Fibroblast of lung (primary cell): ENCODE measurements at regions not wholly inside any gene's neighbourhood (a gene's known extent, or its start where the extent isn't known, plus 50 kb on each side); places are given as distances from the start of the nearest gene placed in this dataset.
A peak's percentile ranks its signal among the peaks of the same experiment; 100 is the strongest.

Experiments
- DNase-seq, 2 donors: peaks; one replicate each; pipeline versions ENCODE4 v3.0.0 to v3.0.0-alpha.2; 2010; ENCODE audit warnings: low read depth in 2 of 2
- H2AFZ ChIP-seq: 2 replicates; pipeline ENCODE4 v1.5.1; 2012; ENCODE audit warnings: low read length, control low read depth, inconsistent platforms
- H3K27ac ChIP-seq: 2 replicates; pipeline ENCODE4 v1.5.1; 2011; ENCODE audit warnings: low read length, control low read depth; ENCODE audit not compliant: insufficient read depth
- H3K27me3 ChIP-seq: 2 replicates; pipeline ENCODE4 v1.5.1; 2011; ENCODE audit warnings: mild to moderate bottlenecking, low read length; ENCODE audit not compliant: control insufficient read depth, insufficient read depth
- H3K36me3 ChIP-seq: 2 replicates; pipeline ENCODE4 v1.5.1; 2011; ENCODE audit warnings: low read length; ENCODE audit not compliant: control insufficient read depth, insufficient read depth
- H3K4me1 ChIP-seq: 2 replicates; pipeline ENCODE4 v1.5.1; 2011; ENCODE audit warnings: low read length; ENCODE audit not compliant: control insufficient read depth, insufficient read depth; ENCODE audit errors: extremely low read depth
- H3K4me2 ChIP-seq: 2 replicates; pipeline ENCODE4 v1.5.1; 2011; ENCODE audit warnings: low read length, control low read depth; ENCODE audit not compliant: insufficient read depth; ENCODE audit errors: extremely low read depth
- H3K4me3 ChIP-seq, 4 experiments: fragments of 200-600 bp in 1 of 4; sonication (generic) in 1 of 4; replicated peaks in 1 of 4; 2 replicates each; pipeline ENCODE4 v1.5.1; 2011 to 2016; ENCODE audit warnings: low read length in 4 of 4, low read depth in 3 of 4, mild to moderate bottlenecking in 3 of 4, control low read depth in 2 of 4, inconsistent platforms in 1 of 4, mixed read lengths in 1 of 4; ENCODE audit not compliant: insufficient read depth in 1 of 4; ENCODE audit errors: control extremely low read depth in 1 of 4
- H3K79me2 ChIP-seq: 2 replicates; pipeline ENCODE4 v1.5.1; 2012; ENCODE audit warnings: mild to moderate bottlenecking, low read length, inconsistent platforms; ENCODE audit not compliant: control insufficient read depth, insufficient read depth
- H3K9ac ChIP-seq: 2 replicates; pipeline ENCODE4 v1.5.1; 2011; ENCODE audit warnings: mild to moderate bottlenecking, low read length, control low read depth; ENCODE audit not compliant: insufficient read depth
- H3K9me3 ChIP-seq: 2 replicates; pipeline ENCODE4 v1.5.1; 2012; ENCODE audit warnings: low read depth, low read length; ENCODE audit not compliant: control insufficient read depth, insufficient read depth
- H4K20me1 ChIP-seq: 2 replicates; pipeline ENCODE4 v1.5.1; 2011; ENCODE audit warnings: low read length; ENCODE audit not compliant: control insufficient read depth, insufficient read depth; ENCODE audit errors: extremely low read depth
- EZH2 ChIP-seq: IDR thresholded peaks from 2 replicates; pipeline ENCODE4 v1.5.1; 2012; ENCODE audit warnings: low read length, control low read depth, mild to moderate bottlenecking; ENCODE audit errors: missing control alignments
- TF ChIP-seq, protein P1 (sequence below), 2 donors: IDR thresholded peaks in 1 of 2; conservative IDR thresholded peaks in 1 of 2; 1 replicate in 1 of 2; 2 replicates in 1 of 2; pipeline ENCODE4 v1.5.1; 2011 to 2012; ENCODE audit warnings: low read length in 2 of 2, control low read depth in 1 of 2, inconsistent platforms in 1 of 2, low read depth in 1 of 2, mild to moderate bottlenecking in 1 of 2

DNA sequence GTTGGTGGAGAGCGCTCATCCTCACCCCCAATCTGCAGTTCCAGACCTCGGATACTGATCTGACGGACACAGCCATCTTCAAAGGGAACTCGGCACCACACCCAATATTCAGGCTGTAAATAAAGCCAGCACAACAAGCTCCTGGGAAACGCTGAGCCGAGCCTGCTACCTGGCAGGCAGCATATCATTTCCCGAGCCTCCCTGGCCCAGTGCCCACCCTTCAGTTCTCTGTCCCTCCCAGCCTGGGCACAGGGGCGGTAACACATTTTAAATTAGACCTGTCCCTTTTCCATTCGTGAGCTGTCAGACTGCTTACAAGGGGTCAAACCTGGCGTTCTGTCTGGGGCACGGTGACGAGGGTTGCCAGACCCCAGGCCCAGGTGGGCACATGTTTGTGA is 250.5 kb downstream of the ARHGAP12 start:
- Histone ChIP-seq H3K4me2 (no peak overlapping the region), H2AFZ (no peak overlapping the region), H4K20me1 (no peaks in the 10 kb centered on the region), H3K79me2 (no peaks in the 10 kb centered on the region), H3K27ac (no peak overlapping the region), H3K9me3 (no peaks in the 10 kb centered on the region), H3K4me1 (no peaks in the 10 kb centered on the region), H3K4me3 (no peak overlapping the region), H3K9ac (no peak overlapping the region), H3K36me3 (no peaks in the 10 kb centered on the region), H3K27me3 (no peaks in the 10 kb centered on the region)
- no peak for DNase-seq
- TF ChIP-seq, protein P1, sequence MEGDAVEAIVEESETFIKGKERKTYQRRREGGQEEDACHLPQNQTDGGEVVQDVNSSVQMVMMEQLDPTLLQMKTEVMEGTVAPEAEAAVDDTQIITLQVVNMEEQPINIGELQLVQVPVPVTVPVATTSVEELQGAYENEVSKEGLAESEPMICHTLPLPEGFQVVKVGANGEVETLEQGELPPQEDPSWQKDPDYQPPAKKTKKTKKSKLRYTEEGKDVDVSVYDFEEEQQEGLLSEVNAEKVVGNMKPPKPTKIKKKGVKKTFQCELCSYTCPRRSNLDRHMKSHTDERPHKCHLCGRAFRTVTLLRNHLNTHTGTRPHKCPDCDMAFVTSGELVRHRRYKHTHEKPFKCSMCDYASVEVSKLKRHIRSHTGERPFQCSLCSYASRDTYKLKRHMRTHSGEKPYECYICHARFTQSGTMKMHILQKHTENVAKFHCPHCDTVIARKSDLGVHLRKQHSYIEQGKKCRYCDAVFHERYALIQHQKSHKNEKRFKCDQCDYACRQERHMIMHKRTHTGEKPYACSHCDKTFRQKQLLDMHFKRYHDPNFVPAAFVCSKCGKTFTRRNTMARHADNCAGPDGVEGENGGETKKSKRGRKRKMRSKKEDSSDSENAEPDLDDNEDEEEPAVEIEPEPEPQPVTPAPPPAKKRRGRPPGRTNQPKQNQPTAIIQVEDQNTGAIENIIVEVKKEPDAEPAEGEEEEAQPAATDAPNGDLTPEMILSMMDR (conservative IDR thresholded peaks at IDR 0.05 in 1 of 2, IDR thresholded peaks at IDR 0.05 in 1 of 2; ENCODE audit: low read depth in 1 of 2, low read length in 2 of 2), result no peak
- TF ChIP-seq EZH2, result no peak

DNA sequence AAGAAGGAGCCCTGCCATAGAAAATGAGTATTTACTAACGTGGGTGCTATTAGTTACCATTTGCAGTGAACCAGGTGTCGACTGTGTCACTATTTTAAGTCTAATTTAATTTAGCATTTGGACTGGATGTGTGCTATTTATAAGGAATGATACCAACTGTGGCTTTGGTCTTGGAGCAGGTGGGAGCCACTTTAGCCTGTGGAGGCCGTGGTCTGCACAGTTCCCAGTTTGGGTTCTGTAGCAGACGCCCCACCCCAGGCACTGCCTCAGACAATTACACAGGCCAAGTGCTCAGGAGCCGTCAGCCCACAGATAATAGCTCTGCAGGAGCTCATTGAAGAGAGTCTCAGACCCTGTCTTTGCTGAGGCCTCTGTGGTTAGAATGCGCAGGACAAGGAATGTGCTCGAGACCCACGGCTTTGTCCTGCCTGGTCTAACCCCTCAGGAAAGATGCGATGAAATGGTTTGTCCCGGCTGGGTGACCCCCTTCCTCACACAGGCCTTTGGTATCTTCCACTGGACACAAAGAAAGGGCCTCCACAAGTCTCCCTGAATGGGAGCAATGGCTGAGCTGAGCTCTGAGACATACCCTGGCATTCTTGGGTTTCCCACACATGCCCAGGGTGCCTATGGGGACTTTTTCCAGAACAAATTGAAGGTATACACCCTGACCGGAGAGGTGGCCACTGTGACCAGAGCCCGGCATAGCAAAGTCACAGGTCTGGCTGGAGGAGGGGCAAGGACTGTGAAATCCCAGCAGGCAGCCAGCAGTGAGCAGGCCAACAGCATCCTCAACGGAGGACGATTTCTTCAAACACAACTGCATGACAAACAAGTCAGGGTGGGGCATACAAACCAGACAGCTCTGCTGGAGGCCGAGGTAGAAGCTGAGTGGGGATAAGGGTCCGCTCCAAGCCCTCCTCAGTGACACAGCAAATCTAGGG is 251.2 kb downstream of the ARHGAP12 start:
- H3K4me2 ChIP-seq, result no peak overlapping the region
- DNase-seq, result peak in 1 of 2 donors; percentile 20
- no peak for TF ChIP-seq EZH2
- TF ChIP-seq, protein P1 (conservative IDR thresholded peaks at IDR 0.05 in 1 of 2, IDR thresholded peaks at IDR 0.05 in 1 of 2; ENCODE audit: low read depth in 1 of 2, low read length in 2 of 2), result no peak
- no peaks in the 10 kb centered on the region for H3K4me1 ChIP-seq
- no peaks in the 10 kb centered on the region for H3K27me3 ChIP-seq
- no peak overlapping the region for H3K4me3 ChIP-seq
- no peak overlapping the region for H3K27ac ChIP-seq
- H2AFZ ChIP-seq, result no peak overlapping the region
- no peaks in the 10 kb centered on the region for H4K20me1 ChIP-seq
- H3K79me2 ChIP-seq, result no peaks in the 10 kb centered on the region
- no peaks in the 10 kb centered on the region for H3K36me3 ChIP-seq
- H3K9me3 ChIP-seq, result no peaks in the 10 kb centered on the region
- no peak overlapping the region for H3K9ac ChIP-seq

DNA sequence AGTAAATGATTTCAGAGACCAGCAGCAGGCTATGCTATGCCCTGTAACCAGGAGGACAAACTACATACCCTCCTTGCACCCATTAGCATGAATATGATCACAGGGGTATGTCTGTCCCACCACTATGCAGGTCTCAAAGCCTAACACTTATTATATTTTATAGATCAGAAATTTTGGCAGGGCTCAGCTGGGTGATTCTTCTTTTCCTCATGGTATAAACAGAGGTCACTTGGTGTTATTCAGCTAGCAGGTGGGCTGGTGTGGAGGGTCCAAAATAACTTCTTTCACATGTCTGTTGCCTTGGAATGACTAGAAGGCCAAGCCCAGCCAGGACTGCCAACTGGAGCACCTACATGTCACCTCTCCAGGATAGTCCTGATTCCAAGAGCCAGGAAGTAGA is 252.9 kb downstream of the ARHGAP12 start:
- no peak overlapping the region for H2AFZ ChIP-seq

More for the DNA sequence above, 252.9 kb downstream of the ARHGAP12 start:
- Histone ChIP-seq H3K4me3 (no peak overlapping the region), H3K4me1 (no peaks in the 10 kb centered on the region), H3K79me2 (no peaks in the 10 kb centered on the region), H3K36me3 (no peaks in the 10 kb centered on the region), H3K27me3 (no peaks in the 10 kb centered on the region), H3K9me3 (no peaks in the 10 kb centered on the region), H3K4me2 (no peak overlapping the region), H4K20me1 (no peaks in the 10 kb centered on the region), H3K9ac (no peak overlapping the region), H3K27ac (no peak overlapping the region)
- TF ChIP-seq EZH2, result no peak
- TF ChIP-seq, protein P1 (conservative IDR thresholded peaks at IDR 0.05 in 1 of 2, IDR thresholded peaks at IDR 0.05 in 1 of 2; ENCODE audit: low read depth in 1 of 2, low read length in 2 of 2), result no peak
- DNase-seq, result no peak
